Hepatocyte (in vitro differentiated cells): ENCODE measurements at regions not wholly inside any gene's neighbourhood (a gene's known extent, or its start where the extent isn't known, plus 50 kb on each side); places are given as distances from the start of the nearest gene placed in this dataset.

Source experiments
- EZH2phosphoT487 ChIP-seq: fragments of 200-600 bp; sonication (generic); IDR thresholded peaks from one replicate; pipeline ENCODE4 v1.6.1; 2018; ENCODE audit warnings: antibody characterized with exemption, mild to moderate bottlenecking, low read depth, moderate library complexity; ENCODE audit not compliant: unreplicated experiment, severe bottlenecking
- TF ChIP-seq, protein P1 (sequence below): fragments of 200-600 bp; sonication (generic); IDR thresholded peaks from 2 replicates; pipeline ENCODE4 v1.5.1; 2016; ENCODE audit warnings: antibody characterized with exemption, mild to moderate bottlenecking; ENCODE audit not compliant: poor library complexity

DNA sequence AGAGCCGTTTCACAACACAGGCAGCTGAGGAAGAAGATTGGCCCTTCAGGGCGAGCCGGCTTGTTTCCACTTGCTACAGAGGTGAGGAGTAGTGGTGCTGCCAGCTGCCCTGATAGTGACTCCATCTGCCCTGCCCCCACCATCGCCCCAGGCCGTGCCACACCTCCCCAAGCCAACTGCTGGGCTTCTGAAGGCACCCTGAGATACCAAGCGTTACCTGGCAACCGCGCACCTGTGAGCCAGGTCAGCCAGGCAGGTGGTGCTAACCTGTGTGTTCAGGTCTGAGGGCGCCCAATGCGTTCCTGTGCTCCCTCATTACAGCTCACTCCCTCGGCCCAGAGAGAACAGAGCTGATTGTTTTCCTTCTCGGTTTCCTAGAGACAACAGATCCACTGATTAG is 299.1 kb upstream of the ID4 start:
- TF ChIP-seq, protein P1, sequence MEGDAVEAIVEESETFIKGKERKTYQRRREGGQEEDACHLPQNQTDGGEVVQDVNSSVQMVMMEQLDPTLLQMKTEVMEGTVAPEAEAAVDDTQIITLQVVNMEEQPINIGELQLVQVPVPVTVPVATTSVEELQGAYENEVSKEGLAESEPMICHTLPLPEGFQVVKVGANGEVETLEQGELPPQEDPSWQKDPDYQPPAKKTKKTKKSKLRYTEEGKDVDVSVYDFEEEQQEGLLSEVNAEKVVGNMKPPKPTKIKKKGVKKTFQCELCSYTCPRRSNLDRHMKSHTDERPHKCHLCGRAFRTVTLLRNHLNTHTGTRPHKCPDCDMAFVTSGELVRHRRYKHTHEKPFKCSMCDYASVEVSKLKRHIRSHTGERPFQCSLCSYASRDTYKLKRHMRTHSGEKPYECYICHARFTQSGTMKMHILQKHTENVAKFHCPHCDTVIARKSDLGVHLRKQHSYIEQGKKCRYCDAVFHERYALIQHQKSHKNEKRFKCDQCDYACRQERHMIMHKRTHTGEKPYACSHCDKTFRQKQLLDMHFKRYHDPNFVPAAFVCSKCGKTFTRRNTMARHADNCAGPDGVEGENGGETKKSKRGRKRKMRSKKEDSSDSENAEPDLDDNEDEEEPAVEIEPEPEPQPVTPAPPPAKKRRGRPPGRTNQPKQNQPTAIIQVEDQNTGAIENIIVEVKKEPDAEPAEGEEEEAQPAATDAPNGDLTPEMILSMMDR, result no peak
- no peak for TF ChIP-seq EZH2phosphoT487
